NCI-H2196 (cell line): ENCODE measurements at regions not wholly inside any gene's neighbourhood (a gene's known extent, or its start where the extent isn't known, plus 50 kb on each side); places are given as distances from the start of the nearest gene placed in this dataset.
"Not testable (repeated sequence)": the region's sequence is repeated elsewhere in the genome, so short reads cannot be mapped to it uniquely, and the experiment has no call there.

Experiments
- DNase-seq: peaks from one replicate; lab custom pipeline; 2025; ENCODE audit not compliant: unreplicated experiment; lab: John Stamatoyannopoulos, UW

- DNase-seq = no peak
Observed at GRCh38 chr10:124324856-124325632, 93.7 kb downstream of the OAT start.

GRCh38 chr10:124324451-124324850 is 94.3 kb downstream of the OAT start:
- no peak for DNase-seq

GRCh38 chr10:124323806-124324205 is 94.9 kb downstream of the OAT start:
- DNase-seq = no peak

GRCh38 chr10:124323111-124323725 is 95.5 kb downstream of the OAT start:
- DNase-seq = no peak

- DNase-seq = no peak
Observed at GRCh38 chr10:124322191-124322980, 96.3 kb downstream of the OAT start.

GRCh38 chr10:124321433-124322089 is 97.2 kb downstream of the OAT start:
- DNase-seq = no peak

- DNase-seq = no peak
Observed at GRCh38 chr10:124320778-124321432, 97.8 kb downstream of the OAT start.

GRCh38 chr10:124319926-124320391 is 98.8 kb downstream of the OAT start:
- DNase-seq = no peak

- DNase-seq = not testable (repeated sequence)
Observed at GRCh38 chr10:124319520-124319919, 99.2 kb downstream of the OAT start.

GRCh38 chr10:124318811-124319210 is 99.9 kb downstream of the OAT start:
- DNase-seq = no peak

- DNase-seq = no peak
Observed at GRCh38 chr10:124318076-124318475, 100.6 kb downstream of the OAT start.

GRCh38 chr10:124316326-124316725 is 102.4 kb downstream of the OAT start:
- DNase-seq = no peak

- no peak for DNase-seq
Observed at GRCh38 chr10:124315591-124316270, 103.0 kb downstream of the OAT start.

GRCh38 chr10:124313374-124313773 is 105.3 kb downstream of the OAT start:
- DNase-seq = no peak

- no peak for DNase-seq
Observed at GRCh38 chr10:124308811-124309210, 109.9 kb downstream of the OAT start.

- DNase-seq = no peak
Observed at GRCh38 chr10:124308056-124308645, 110.6 kb downstream of the OAT start.

- DNase-seq = no peak
Observed at GRCh38 chr10:124307591-124307990, 111.1 kb downstream of the OAT start.

- DNase-seq = no peak
Observed at GRCh38 chr10:124306922-124307371, 111.8 kb downstream of the OAT start.

- no peak for DNase-seq
Observed at GRCh38 chr10:124306520-124306919, 112.2 kb downstream of the OAT start.

- no peak for DNase-seq
Observed at GRCh38 chr10:124305984-124306383, 112.7 kb downstream of the OAT start.
